Adrenal gland (tissue), 5 donors: ENCODE measurements at regions not wholly inside any gene's neighbourhood (a gene's known extent, or its start where the extent isn't known, plus 50 kb on each side); places are given as distances from the start of the nearest gene placed in this dataset.

Experiments
- CTCF ChIP-seq, 6 experiments: fragments of 450-650 bp in 4 of 6; fragments of 200-600 bp in 2 of 6; sonication (generic) in 1 of 6; IDR thresholded peaks; 1 replicate in 5 of 6; 2 replicates in 1 of 6; pipeline versions ENCODE4 v1.5.1 to v1.8.0; 2016 to 2021; ENCODE audit warnings: antibody characterized with exemption in 6 of 6, mild to moderate bottlenecking in 2 of 6, moderate library complexity in 1 of 6
- POLR2A ChIP-seq, 2 donors: fragments of 450-650 bp; IDR thresholded peaks; one replicate each; pipeline ENCODE4 v1.6.1; 2017; ENCODE audit warnings: antibody characterized with exemption in 2 of 2, mild to moderate bottlenecking in 2 of 2, moderate library complexity in 1 of 2
- donor health status: DM: no; HTN: no; CAD: no.

- TF ChIP-seq CTCF (IDR thresholded peaks at IDR 0.05): no peak
- no peak for TF ChIP-seq POLR2A (IDR thresholded peaks at IDR 0.05)
Measured at GRCh38 chr1:187168297-187168696, 339.5 kb downstream of the PLA2G4A start.
